ENCODE measurements at regions not wholly inside any gene's neighbourhood (a gene's known extent, or its start where the extent isn't known, plus 50 kb on each side); places are given as distances from the start of the nearest gene placed in this dataset.
"Not testable (repeated sequence)": the region's sequence is repeated elsewhere in the genome, so short reads cannot be mapped to it uniquely, and the experiment has no call there.

DNA sequence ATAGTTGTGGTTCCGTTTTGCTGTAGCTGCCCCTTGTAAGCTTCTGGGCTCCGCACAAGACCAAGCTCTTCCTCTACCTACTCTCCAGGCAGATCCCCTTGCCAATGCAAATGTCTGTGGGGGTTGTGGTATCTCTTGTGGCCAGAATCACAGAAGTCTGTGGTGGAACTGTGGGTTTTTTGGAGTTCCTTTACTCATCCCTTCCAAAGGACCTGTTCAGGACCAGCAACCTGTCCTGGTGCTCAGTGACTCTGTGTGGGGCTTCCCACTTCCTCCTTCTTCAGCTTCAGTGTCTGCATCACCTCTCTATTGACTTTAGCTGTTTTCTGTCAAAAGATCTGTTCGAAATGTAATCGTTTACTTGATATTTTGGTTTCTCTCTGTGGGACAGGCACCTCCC lies 441.3 kb upstream of the ADAMTSL1 start:
- DNase-seq (ENCODE audit: low spot score) = no peak

DNA sequence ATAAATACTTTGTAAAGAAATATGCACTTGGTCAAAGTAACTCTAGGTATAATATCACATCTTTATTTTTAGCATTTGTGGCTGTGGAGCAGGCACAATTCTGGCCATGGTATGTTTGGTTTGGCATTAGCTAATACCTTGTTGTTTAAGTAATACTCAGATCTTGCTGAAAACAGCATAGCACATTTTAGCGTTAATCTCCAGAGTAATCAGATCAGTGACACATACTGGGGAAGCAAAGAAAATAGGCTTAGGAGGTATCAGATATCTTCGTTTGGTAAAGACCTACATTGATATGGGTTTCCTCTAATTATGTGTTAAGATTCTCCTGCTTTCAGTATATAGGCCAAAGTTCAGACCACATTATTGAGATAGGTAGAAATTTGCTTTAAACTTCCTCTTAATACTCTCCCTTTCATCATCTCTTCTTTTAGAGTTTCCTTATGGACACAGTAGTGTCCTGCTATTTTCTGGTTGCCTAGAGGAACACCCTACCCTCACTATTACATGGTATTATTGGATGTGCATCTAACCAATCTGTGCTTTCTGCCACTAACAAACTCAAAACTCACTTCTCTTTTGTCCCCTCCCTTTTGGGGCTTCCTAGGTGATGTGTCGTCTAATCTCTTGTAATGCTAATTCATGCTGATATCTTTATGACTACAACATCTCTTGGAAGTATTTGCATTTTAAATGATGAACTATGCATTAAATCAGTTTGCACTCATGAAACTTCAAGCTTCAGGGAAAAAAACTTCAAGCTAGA lies 437.3 kb upstream of the ADAMTSL1 start:
- no peak for DNase-seq (ENCODE audit: low spot score)

- peak; percentile 64 for DNase-seq (ENCODE audit: low spot score)
Measured at GRCh38 chr9:18037981-18038380, 436.0 kb upstream of the ADAMTSL1 start.

DNA sequence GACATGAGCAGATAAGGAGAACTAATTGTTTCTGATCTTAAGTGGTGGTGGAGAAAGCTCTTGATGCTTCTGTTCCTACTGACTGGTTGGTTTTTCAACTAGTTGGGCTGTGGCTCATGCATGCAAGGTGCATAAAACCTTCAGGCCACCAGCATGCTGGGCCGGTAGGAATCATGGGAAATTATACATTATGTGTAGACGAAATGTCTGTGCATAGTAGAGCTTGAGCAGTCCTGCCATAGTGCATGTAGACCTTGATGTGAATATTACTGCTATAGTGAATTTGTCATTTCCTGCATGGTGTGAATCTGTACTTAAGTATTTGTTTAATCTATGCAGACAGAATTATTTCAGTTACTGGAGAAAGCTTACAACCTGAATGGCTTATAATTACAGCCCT lies 433.6 kb upstream of the ADAMTSL1 start:
- DNase-seq (ENCODE audit: low spot score) = no peak

DNA sequence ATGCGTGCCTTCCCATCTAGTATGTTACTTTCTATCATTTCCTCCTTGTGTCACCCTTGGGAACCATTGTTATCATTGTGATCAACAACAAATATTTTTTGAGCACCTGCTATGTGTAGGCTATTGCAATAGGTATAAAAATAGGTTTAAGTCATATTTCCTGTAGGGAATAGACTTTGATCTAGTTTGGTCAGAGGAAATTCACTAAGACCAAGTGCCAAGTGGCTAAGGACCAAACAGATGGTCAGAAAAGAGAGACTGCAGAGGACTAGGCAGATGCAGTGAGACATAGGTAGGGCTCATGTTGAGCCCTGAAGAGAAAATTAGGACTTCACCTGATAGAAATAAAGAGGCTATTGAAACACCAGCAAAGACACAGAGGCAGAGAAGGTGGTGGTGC lies 430.0 kb upstream of the ADAMTSL1 start:
- peak; percentile 59 for DNase-seq (ENCODE audit: low spot score)

DNA sequence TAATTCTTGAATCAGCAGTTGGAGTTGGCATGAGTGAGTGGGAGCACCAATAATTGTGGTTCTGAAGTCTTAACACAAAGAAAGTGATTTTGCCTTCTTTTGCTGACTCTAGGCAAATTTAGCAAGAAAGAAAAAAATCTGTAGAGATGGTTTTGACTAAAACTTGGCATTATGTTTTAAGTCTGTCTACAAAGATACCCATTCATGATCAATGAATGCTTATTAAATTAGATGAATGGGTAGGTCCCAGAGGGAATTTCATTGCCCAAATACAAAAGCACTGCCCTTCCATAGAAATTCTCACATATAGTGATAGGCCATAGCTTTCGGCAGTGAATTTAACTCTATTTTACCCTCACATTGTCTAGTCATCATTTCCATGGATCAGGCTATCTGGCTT lies 428.6 kb upstream of the ADAMTSL1 start:
- no peak for DNase-seq (ENCODE audit: low spot score)

DNA sequence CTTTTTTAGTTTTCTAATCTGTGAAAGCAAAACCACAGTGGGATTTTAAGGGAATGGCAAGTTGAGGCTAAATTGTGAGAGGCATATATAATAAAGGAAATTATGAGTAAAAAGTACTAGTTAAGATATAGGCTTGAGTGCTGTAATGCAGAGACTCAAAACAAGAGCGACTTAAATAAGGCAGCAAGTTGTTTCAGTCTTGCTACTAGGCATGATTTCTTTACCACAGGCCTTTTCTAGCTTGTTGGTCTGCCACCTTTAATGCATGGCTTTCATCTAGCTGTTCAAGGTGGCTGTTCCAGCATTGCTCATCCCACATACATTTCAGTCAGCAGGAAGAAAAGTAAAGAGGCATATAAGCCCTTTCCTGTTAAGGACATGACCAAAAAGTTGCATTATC lies 427.9 kb upstream of the ADAMTSL1 start:
- no peak for DNase-seq (ENCODE audit: low spot score)

DNA sequence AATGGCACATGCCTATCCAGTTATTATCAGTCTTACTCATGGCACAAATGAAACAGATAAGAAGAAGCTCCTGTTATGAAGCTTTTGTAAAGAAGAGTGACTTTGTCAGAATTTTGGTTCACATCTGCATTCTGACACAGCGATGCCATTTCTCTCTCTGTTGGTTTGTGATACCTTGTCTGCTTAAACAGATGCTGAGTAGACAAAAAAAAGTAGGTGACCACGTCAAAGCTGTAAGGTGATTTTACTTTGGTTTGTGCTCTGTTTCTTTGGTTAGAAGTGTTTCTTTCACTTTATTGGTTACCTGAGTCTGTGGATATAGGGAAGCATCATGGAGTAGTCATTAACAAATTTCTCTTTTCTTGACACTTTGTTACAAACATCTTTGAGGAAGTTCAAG lies 422.3 kb upstream of the ADAMTSL1 start:
- DNase-seq (ENCODE audit: low spot score) = no peak

DNA sequence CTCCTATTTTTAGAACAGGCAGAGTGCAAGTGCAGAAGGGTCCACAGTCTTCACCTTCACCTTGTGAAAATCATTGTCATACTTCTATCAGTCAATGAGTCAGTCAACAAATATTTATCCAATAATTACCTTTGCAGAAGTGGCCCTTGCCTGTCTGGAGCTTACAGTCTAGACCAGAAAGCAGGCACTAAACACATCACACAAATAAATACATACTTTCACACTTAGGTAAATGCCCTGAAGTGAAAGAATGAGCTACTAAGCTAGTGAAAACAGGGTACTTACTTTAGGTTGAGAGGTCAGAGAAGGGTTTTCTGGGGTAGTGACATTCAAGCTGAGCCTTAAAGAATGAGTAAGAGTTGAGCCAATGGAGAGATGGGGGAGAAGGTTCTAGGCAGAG lies 421.9 kb upstream of the ADAMTSL1 start:
- DNase-seq (ENCODE audit: low spot score) = no peak

GRCh38 chr9:18056269-18056992 lies 417.5 kb upstream of the ADAMTSL1 start:
- DNase-seq (ENCODE audit: low spot score) = no peak

GRCh38 chr9:18056993-18057369 lies 417.0 kb upstream of the ADAMTSL1 start:
- no peak for DNase-seq (ENCODE audit: low spot score)

DNA sequence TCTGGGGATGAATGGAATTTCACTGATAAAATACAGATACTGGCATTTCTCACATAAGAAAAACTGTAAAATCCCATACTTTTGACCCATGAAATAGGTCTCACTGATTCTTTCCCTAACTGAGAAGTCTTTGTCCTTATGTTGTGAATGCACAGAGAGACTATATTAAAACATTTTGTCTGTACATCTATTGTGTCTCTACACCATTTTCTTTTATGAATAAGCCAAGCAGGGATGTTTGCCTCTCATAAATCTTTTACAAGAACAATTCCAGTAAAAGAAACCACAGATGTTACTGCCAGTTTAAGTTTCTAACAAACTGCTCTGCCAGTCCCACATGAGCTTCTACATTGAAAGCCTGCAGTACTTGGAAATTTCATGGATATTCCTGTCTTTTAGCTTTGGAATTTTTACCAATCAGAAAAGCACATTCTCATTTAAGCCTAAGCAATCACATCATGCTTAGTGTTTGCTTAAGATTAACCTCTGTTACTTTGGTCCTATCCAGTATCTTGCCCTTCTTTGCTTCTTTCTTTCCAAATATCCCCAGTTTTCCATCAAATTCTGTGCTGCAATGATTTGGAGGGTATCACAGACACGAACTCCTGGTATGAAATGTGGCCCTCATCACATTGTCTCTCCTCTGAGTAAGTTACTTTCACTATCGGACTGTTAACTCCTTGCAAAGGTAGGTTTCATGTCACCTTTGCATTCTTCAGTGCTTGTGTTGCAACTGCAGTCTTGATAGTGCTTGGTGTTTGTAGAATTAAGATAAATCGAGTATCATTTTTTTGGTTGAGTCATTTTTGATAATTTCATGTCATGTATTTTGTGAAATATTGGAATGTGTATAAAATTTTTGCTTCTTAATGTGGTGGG lies 415.1 kb upstream of the ADAMTSL1 start:
- no peak for DNase-seq (ENCODE audit: low spot score)

GRCh38 chr9:18059447-18059846 lies 414.5 kb upstream of the ADAMTSL1 start:
- DNase-seq (ENCODE audit: low spot score) = no peak

DNA sequence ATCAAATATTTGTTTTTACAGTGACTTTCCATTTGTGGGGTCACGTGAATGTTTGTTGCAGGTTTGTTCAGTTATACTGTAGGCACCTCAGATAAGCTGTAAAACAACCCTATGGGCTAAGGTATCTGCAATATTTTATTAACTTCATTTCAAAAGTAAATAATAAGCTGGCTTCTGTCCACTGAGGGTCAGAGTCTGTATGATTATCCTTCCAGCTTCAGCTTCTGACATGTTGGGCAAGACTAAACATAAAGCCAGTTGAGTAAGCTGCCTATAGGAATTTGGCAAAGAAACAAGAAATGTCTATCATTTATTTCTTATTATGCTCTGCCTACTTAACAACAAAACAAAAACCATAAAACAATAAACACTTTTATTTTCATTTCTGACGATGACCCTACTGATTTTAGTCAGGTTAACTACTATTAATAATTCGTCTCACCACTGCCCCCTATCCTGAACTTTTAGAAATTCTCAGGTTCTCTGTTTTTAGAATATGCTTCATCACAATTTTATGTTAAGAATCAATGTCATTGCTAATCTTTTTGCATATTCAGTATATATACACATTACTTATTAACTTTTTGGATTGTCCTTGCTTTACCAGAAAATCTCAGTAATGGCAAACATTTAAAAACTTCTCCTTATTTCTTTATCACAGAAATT lies 413.6 kb upstream of the ADAMTSL1 start:
- no peak for DNase-seq (ENCODE audit: low spot score)

DNA sequence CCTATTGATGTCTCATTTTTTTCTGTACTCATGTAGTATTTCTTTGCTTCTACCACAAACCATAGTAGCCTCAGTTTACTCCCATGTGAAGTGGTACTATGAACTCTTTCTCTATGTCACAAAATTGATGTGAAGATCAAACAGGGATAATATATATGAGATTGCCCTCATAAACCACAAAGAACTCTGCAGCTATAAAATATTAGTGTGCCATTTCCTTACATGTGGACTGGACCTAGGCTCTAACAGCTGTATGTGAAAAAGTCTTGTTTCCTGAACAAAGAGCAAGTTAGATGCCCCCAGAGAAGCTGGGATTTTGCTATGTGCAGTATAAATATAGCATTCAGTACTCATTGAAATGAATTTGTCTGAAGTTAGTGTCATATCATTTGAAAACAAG lies 412.6 kb upstream of the ADAMTSL1 start:
- DNase-seq (ENCODE audit: low spot score) = no peak

- no peak for DNase-seq (ENCODE audit: low spot score)
Measured at GRCh38 chr9:18061856-18062255, 412.1 kb upstream of the ADAMTSL1 start.

DNA sequence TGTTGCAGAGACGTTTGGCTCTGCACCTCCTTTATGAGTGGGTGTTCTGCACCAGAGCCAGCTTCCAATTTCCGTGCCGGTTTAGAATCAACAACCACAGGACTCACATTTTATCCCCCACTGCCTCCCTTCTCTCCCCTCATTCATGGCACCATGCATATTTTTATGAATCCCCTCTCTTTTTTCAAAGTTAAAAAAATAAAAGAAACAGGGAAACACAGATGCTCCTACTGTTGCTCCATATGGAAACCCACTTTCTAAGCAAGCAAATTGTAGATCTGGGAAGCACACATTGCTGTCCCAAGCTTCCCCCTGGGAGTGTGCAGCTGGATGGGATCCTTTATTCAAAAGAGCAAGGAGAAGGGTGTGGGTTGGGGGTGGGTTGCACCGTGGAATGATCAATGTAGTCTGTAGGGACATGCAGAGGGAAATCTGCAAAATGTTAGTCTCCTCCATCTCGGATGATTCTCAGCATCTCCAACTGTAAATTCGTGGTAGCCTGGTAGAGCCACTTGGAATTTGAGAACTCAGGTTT lies 410.0 kb upstream of the ADAMTSL1 start:
- DNase-seq (ENCODE audit: low spot score) = no peak

DNA sequence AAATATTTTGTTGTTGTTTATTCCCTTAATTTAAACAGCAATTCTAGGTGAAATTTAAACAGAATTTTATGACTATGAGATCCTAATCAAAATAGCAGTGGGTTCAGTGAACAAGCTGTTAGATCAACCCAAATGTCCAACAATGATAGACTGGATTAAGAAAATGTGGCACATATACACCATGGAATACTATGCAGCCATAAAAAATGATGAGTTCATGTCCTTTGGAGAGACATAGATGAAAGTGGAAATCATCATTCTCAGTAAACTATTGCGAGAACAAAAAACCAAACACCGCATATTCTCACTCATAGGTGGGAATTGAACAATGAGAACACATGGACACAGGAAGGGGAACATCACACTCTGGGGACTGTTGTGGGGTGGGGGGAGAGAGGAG lies 407.3 kb upstream of the ADAMTSL1 start:
- not testable (repeated sequence) for DNase-seq (ENCODE audit: low spot score)

GRCh38 chr9:18067548-18068120 lies 406.3 kb upstream of the ADAMTSL1 start:
- DNase-seq (ENCODE audit: low spot score) = no peak

- DNase-seq (ENCODE audit: low spot score) = no peak
Measured at GRCh38 chr9:18068900-18069299, 405.1 kb upstream of the ADAMTSL1 start.

DNA sequence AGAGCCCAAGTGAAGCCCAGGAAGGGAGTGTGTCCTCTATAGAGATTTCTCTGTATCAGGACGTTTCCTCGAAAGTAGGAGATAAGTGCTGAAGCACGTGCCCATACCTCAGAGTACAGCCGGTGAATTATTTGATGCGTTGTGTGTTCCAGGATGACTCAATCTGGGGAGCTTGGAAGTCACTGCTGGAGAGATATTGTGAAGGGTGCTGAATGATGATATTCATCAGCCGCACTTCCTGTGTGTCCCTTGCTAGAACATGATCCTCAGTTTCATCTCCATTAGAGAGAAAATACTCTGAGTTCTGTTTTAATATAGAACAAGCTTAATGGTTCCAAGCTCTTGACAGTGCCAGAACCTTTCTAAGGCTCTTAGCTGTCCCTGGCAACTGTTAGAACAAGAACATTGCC lies 402.3 kb upstream of the ADAMTSL1 start:
- DNase-seq (ENCODE audit: low spot score) = no peak

GRCh38 chr9:18073002-18073401 lies 401.0 kb upstream of the ADAMTSL1 start:
- no peak for DNase-seq (ENCODE audit: low spot score)

Measured in cerebellar cortex (tissue), 1 donor.